ENCODE measurements at regions not wholly inside any gene's neighbourhood (a gene's known extent, or its start where the extent isn't known, plus 50 kb on each side); places are given as distances from the start of the nearest gene placed in this dataset.

GRCh38 chr15:39134282-39134681, 446.6 kb upstream of the THBS1 start:
- Mint-ChIP-seq H3K27me3 (ENCODE audit: low read depth, poor library complexity) (no peaks in the 10 kb centered on the region), H3K36me3 (ENCODE audit: low read depth) (no peaks in the 10 kb centered on the region), H3K27ac (no peak overlapping the region), H3K9me3 (no peaks in the 10 kb centered on the region), H3K4me3 (no peak overlapping the region), H3K4me1 (no peaks in the 10 kb centered on the region)
- DNase-seq: no peak
- TF ChIP-seq CTCF (IDR thresholded peaks at IDR 0.05): no peak

DNA sequence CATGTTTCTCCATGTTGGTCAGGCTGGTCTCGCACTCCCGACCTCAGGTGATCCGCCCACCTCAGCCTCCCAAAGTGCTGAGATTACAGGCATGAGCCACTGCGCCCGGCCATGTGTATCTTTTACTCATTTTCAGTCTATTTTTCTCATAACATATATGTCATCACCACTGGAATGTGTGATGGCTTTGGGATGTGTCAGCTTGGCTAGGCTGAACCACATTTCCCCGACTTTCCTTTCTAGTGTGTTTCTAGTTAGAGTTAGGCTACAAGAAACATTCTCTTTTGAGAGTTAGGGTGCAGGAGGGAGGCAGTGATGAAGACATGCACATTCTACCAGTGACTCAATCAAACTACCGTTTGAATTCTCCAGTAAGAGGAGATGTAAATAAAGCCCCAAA, 444.9 kb upstream of the THBS1 start:
- Mint-ChIP-seq H3K36me3 (ENCODE audit: low read depth) (no peaks in the 10 kb centered on the region), H3K27ac (no peak overlapping the region), H3K4me3 (no peak overlapping the region), H3K4me1 (no peaks in the 10 kb centered on the region), H3K27me3 (ENCODE audit: low read depth, poor library complexity) (peaks cover 2% of the 10 kb centered on the region), H3K9me3 (no peaks in the 10 kb centered on the region)
- no peak for DNase-seq
- TF ChIP-seq CTCF (IDR thresholded peaks at IDR 0.05): no peak

- Mint-ChIP-seq H3K27ac (no peak overlapping the region), H3K4me1 (no peaks in the 10 kb centered on the region), H3K27me3 (ENCODE audit: low read depth, poor library complexity) (peaks cover 5% of the 10 kb centered on the region), H3K4me3 (no peak overlapping the region), H3K9me3 (no peaks in the 10 kb centered on the region), H3K36me3 (ENCODE audit: low read depth) (no peaks in the 10 kb centered on the region)
- no peak for TF ChIP-seq CTCF (IDR thresholded peaks at IDR 0.05)
- no peak for DNase-seq
Observed at GRCh38 chr15:39139431-39140059, 441.3 kb upstream of the THBS1 start.

DNA sequence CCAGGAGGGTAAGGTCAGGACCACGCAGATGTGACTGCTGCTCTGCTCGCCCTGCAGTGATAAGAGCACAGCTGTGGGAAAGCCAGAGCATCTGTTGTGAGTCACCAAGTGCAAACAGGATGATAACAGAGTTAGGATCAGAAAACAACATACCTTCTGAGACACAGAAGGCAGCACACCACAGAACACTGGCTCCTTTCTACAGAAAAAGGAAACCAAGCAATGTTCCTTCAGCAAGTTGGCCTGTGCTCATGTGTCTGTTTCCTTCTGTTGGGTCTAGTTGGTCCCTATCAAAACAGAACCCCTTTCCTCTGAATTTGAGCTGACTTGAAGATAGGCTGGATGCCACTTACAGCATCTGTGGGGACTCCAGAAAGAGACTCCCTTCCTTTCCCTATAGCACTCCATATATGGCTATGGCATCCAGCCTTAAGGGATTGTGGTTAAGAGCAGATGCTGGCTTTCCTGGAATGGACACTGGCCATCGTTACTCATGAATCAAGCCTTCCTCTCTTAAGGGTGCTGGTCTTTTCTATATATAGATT, 440.7 kb upstream of the THBS1 start:
- no peak for TF ChIP-seq CTCF (IDR thresholded peaks at IDR 0.05)
- Mint-ChIP-seq H3K4me1 (no peaks in the 10 kb centered on the region), H3K27ac (no peak overlapping the region), H3K4me3 (no peak overlapping the region), H3K9me3 (no peaks in the 10 kb centered on the region), H3K27me3 (ENCODE audit: low read depth, poor library complexity) (peaks cover 5% of the 10 kb centered on the region), H3K36me3 (ENCODE audit: low read depth) (no peaks in the 10 kb centered on the region)
- DNase-seq: no peak

DNA sequence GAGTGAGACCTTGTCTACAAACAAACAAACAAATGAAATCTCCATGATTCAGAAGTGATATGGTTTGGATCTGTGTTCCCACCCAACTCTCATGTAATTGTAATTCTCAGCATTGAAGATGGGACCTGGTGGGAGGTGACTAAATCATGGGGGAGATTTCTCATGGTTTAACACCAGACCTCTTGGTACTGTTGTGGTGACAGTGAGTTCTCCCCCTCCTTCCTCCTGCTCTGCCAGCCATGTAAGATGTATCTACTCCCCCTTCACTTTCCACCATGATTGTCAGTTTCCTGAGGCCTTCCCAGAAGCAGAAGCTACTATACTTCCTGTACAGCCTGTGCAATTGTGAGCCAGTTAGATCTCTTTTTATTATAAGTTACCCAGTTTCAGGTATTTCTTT, 438.4 kb upstream of the THBS1 start:
- no peaks in the 10 kb centered on the region for H3K9me3 Mint-ChIP-seq
- no peak overlapping the region for H3K27ac Mint-ChIP-seq
- H3K4me3 Mint-ChIP-seq: no peak overlapping the region
- no peak for TF ChIP-seq CTCF (IDR thresholded peaks at IDR 0.05)
- H3K36me3 Mint-ChIP-seq (ENCODE audit: low read depth): no peaks in the 10 kb centered on the region
- H3K4me1 Mint-ChIP-seq: no peaks in the 10 kb centered on the region
- DNase-seq: no peak
- peaks cover 5% of the 10 kb centered on the region for H3K27me3 Mint-ChIP-seq (ENCODE audit: low read depth, poor library complexity)

DNA sequence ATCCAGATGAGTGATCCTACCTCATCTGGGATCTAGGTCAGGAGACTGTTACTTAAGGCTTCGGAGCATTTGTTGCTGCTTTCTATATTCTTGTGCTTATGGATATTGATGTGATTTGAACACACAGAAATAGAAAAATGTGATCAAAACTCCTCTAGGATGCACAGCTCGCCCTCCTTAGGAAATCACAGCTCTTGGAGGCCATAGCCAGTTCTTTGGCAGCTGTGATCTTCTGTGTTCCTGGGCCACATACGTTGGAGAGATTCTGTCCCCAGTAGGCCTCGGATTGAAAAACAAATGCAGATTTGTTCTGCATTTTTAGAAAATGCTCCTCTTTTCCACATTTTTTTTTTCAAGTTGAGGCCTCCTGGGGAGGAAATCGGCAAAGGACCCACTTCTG, 437.4 kb upstream of the THBS1 start:
- no peak overlapping the region for H3K27ac Mint-ChIP-seq
- H3K4me3 Mint-ChIP-seq: no peak overlapping the region
- no peaks in the 10 kb centered on the region for H3K36me3 Mint-ChIP-seq (ENCODE audit: low read depth)
- no peak for TF ChIP-seq CTCF (IDR thresholded peaks at IDR 0.05)
- no peaks in the 10 kb centered on the region for H3K4me1 Mint-ChIP-seq
- no peaks in the 10 kb centered on the region for H3K9me3 Mint-ChIP-seq
- no peak for DNase-seq
- H3K27me3 Mint-ChIP-seq (ENCODE audit: low read depth, poor library complexity): peaks cover 5% of the 10 kb centered on the region

Data from nephron progenitor cell (in vitro differentiated cells).